Type B pancreatic cell (in vitro differentiated cells): ENCODE measurements at regions not wholly inside any gene's neighbourhood (a gene's known extent, or its start where the extent isn't known, plus 50 kb on each side); places are given as distances from the start of the nearest gene placed in this dataset.

Experiments
- DNase-seq: peaks from one replicate; pipeline ENCODE4 v3.0.0; 2021; ENCODE audit warnings: mixed read lengths; ENCODE audit not compliant: unreplicated experiment; ENCODE audit errors: extremely low spot score
- H3K27ac Mint-ChIP-seq: 2 replicates; pipeline ENCODE4 v1.8.0; 2021; ENCODE audit warnings: mild to moderate bottlenecking, mixed read lengths
- H3K27me3 Mint-ChIP-seq: 2 replicates; pipeline ENCODE4 v1.8.0; 2021; ENCODE audit warnings: mixed read lengths
- H3K36me3 Mint-ChIP-seq: 2 replicates; pipeline ENCODE4 v1.8.0; 2021; ENCODE audit warnings: mixed read lengths
- H3K4me1 Mint-ChIP-seq: one replicate; pipeline ENCODE4 v1.8.0; 2021; ENCODE audit warnings: mixed read lengths; ENCODE audit not compliant: unreplicated experiment
- H3K4me3 Mint-ChIP-seq: 2 replicates; pipeline ENCODE4 v1.8.0; 2021; ENCODE audit warnings: mild to moderate bottlenecking, mixed read lengths
- H3K9me3 Mint-ChIP-seq: 2 replicates; pipeline ENCODE4 v1.8.0; 2021; ENCODE audit warnings: mixed read lengths
- CTCF ChIP-seq: fragments of 200-600 bp; sonication (generic); conservative IDR thresholded peaks from 2 replicates; pipeline ENCODE4 v1.5.0; 2021; ENCODE audit warnings: antibody characterized with exemption, mild to moderate bottlenecking

GRCh38 chr16:65781363-65781762 is 585.1 kb upstream of the CDH5 start:
- DNase-seq: no peak
- TF ChIP-seq CTCF: no peak
- no peak overlapping the region for H3K4me3 Mint-ChIP-seq
- no peak overlapping the region for H3K27ac Mint-ChIP-seq
- peaks cover 6% of the 10 kb centered on the region for H3K36me3 Mint-ChIP-seq
- peaks cover 14% of the 10 kb centered on the region for H3K9me3 Mint-ChIP-seq
- peaks cover 4% of the 10 kb centered on the region for H3K27me3 Mint-ChIP-seq
- peaks cover 11% of the 10 kb centered on the region for H3K4me1 Mint-ChIP-seq

- Mint-ChIP-seq H3K4me1 (peaks cover 21% of the 10 kb centered on the region), H3K9me3 (peaks cover 14% of the 10 kb centered on the region), H3K36me3 (peaks cover 6% of the 10 kb centered on the region), H3K4me3 (no peak overlapping the region), H3K27ac (no peak overlapping the region), H3K27me3 (no peaks in the 10 kb centered on the region)
- no peak for TF ChIP-seq CTCF
- DNase-seq: peak; percentile 36
These were observed 587.3 kb upstream of the CDH5 start for GRCh38 chr16:65779201-65779600.

GRCh38 chr16:65776639-65777183 is 589.8 kb upstream of the CDH5 start:
- Mint-ChIP-seq H3K27me3 (no peaks in the 10 kb centered on the region), H3K27ac (no peak overlapping the region), H3K9me3 (peaks cover 14% of the 10 kb centered on the region), H3K36me3 (peaks cover 6% of the 10 kb centered on the region), H3K4me1 (peaks cover 30% of the 10 kb centered on the region), H3K4me3 (no peak overlapping the region)
- no peak for DNase-seq
- TF ChIP-seq CTCF: no peak

- Mint-ChIP-seq H3K9me3 (peaks cover 14% of the 10 kb centered on the region), H3K27ac (no peak overlapping the region)
- TF ChIP-seq CTCF: no peak
These were observed 590.7 kb upstream of the CDH5 start for GRCh38 chr16:65775829-65776228.

GRCh38 chr16:65774350-65774749 is 592.1 kb upstream of the CDH5 start:
- Mint-ChIP-seq H3K27me3 (no peaks in the 10 kb centered on the region), H3K36me3 (peaks cover 11% of the 10 kb centered on the region), H3K4me3 (no peak overlapping the region), H3K4me1 (peaks cover 37% of the 10 kb centered on the region), H3K27ac (no peak overlapping the region), H3K9me3 (peaks cover 18% of the 10 kb centered on the region)
- no peak for DNase-seq
- no peak for TF ChIP-seq CTCF

More at GRCh38 chr16:65775829-65776228, 590.7 kb upstream of the CDH5 start:
- Mint-ChIP-seq H3K4me3 (no peak overlapping the region), H3K4me1 (peaks cover 32% of the 10 kb centered on the region), H3K36me3 (peaks cover 6% of the 10 kb centered on the region), H3K27me3 (no peaks in the 10 kb centered on the region)
- DNase-seq: no peak
